GM12874 (cell line): ENCODE measurements at regions not wholly inside any gene's neighbourhood (a gene's known extent, or its start where the extent isn't known, plus 50 kb on each side); places are given as distances from the start of the nearest gene placed in this dataset.

Source experiments
- CTCF ChIP-seq: IDR thresholded peaks from 2 replicates; pipeline ENCODE4 v1.5.1; 2011; ENCODE audit warnings: low read depth, mild to moderate bottlenecking, control low read depth, low read length, moderate library complexity; ENCODE audit not compliant: insufficient read depth

GRCh38 chr13:81795710-81796109 lies 1454.8 kb upstream of the SPRY2 start:
- no peak for TF ChIP-seq CTCF

GRCh38 chr13:81791641-81792040 lies 1450.7 kb upstream of the SPRY2 start:
- no peak for TF ChIP-seq CTCF

- no peak for TF ChIP-seq CTCF
These were observed 1440.5 kb upstream of the SPRY2 start for GRCh38 chr13:81781471-81781870.

- TF ChIP-seq CTCF = no peak
These were observed 1439.0 kb upstream of the SPRY2 start for GRCh38 chr13:81779876-81780275.

GRCh38 chr13:81778350-81778749 lies 1437.4 kb upstream of the SPRY2 start:
- TF ChIP-seq CTCF = no peak

GRCh38 chr13:81773263-81773662 lies 1432.3 kb upstream of the SPRY2 start:
- TF ChIP-seq CTCF = no peak

- no peak for TF ChIP-seq CTCF
These were observed 1431.0 kb upstream of the SPRY2 start for GRCh38 chr13:81771951-81772350.

GRCh38 chr13:81770868-81771505 lies 1430.1 kb upstream of the SPRY2 start:
- TF ChIP-seq CTCF = no peak
